Parathyroid adenoma (tissue), 2 donors: ENCODE measurements at regions not wholly inside any gene's neighbourhood (a gene's known extent, or its start where the extent isn't known, plus 50 kb on each side); places are given as distances from the start of the nearest gene placed in this dataset.

ENCODE experiments used
- H2AFZ ChIP-seq: fragments of 300-600 bp; sonication (generic); one replicate; pipeline ENCODE4 v1.7.0; 2017; ENCODE audit warnings: antibody characterized with exemption, mild to moderate bottlenecking
- H3K27ac ChIP-seq: fragments of 300-600 bp; sonication (generic); one replicate; pipeline ENCODE4 v1.7.0; 2017
- H3K27me3 ChIP-seq: fragments of 300-600 bp; sonication (generic); one replicate; pipeline ENCODE4 v1.7.0; 2017; ENCODE audit warnings: low read length; ENCODE audit not compliant: control insufficient read depth, insufficient read depth
- H3K36me3 ChIP-seq: fragments of 300-600 bp; sonication (generic); one replicate; pipeline ENCODE4 v1.7.0; 2017; ENCODE audit warnings: low read length; ENCODE audit not compliant: control insufficient read depth, insufficient read depth
- H3K4me1 ChIP-seq: fragments of 300-600 bp; sonication (generic); one replicate; pipeline ENCODE4 v1.7.0; 2017; ENCODE audit warnings: control low read depth
- H3K4me2 ChIP-seq: fragments of 300-600 bp; sonication (generic); one replicate; pipeline ENCODE4 v1.7.0; 2017; ENCODE audit warnings: low read length
- H3K4me3 ChIP-seq: fragments of 300-600 bp; sonication (generic); one replicate; pipeline ENCODE4 v1.7.0; 2017; ENCODE audit warnings: low read depth, low read length
- H3K79me2 ChIP-seq: fragments of 300-600 bp; sonication (generic); one replicate; pipeline ENCODE4 v1.7.0; 2017; ENCODE audit warnings: control low read depth
- H3K9ac ChIP-seq: fragments of 300-600 bp; sonication (generic); one replicate; pipeline ENCODE4 v1.7.0; 2017; ENCODE audit warnings: mild to moderate bottlenecking
- H3K9me3 ChIP-seq: fragments of 300-600 bp; sonication (generic); one replicate; pipeline ENCODE4 v1.7.0; 2017; ENCODE audit warnings: low read length; ENCODE audit not compliant: control insufficient read depth
- TF ChIP-seq, protein P1 (sequence below): fragments of 300-600 bp; sonication (generic); IDR thresholded peaks from one replicate; pipeline ENCODE4 v1.7.0; 2017; ENCODE audit warnings: antibody characterized with exemption, mild to moderate bottlenecking
- donor health status: primary hyperparathyroidism.

DNA sequence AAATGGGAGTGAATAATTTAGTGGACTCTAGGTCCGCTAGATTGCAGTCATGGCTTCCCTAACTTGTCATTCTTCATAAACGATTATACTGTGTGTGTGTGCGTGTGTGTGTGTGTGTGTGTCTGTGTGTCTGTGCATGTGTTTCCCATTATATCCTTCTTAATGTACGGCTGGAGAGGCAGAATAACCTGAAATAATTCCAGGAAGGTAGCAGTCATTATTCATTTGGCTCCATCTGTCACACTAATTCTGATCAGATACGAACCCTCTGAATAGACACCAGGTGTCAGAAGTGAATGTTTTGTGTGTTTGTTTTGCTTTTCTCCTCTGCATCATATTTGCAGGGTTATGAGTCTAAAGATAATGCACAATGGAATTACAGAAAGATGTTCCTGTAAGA lies 372.9 kb downstream of the DOK5 start:
- TF ChIP-seq, protein P1, sequence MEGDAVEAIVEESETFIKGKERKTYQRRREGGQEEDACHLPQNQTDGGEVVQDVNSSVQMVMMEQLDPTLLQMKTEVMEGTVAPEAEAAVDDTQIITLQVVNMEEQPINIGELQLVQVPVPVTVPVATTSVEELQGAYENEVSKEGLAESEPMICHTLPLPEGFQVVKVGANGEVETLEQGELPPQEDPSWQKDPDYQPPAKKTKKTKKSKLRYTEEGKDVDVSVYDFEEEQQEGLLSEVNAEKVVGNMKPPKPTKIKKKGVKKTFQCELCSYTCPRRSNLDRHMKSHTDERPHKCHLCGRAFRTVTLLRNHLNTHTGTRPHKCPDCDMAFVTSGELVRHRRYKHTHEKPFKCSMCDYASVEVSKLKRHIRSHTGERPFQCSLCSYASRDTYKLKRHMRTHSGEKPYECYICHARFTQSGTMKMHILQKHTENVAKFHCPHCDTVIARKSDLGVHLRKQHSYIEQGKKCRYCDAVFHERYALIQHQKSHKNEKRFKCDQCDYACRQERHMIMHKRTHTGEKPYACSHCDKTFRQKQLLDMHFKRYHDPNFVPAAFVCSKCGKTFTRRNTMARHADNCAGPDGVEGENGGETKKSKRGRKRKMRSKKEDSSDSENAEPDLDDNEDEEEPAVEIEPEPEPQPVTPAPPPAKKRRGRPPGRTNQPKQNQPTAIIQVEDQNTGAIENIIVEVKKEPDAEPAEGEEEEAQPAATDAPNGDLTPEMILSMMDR = no peak
- Histone ChIP-seq H3K4me3 (no peak overlapping the region), H3K4me1 (no peaks in the 10 kb centered on the region), H2AFZ (no peak overlapping the region), H3K9me3 (no peaks in the 10 kb centered on the region), H3K36me3 (no peaks in the 10 kb centered on the region), H3K27ac (no peak overlapping the region), H3K4me2 (no peak overlapping the region), H3K27me3 (no peaks in the 10 kb centered on the region), H3K9ac (no peak overlapping the region), H3K79me2 (no peaks in the 10 kb centered on the region)

DNA sequence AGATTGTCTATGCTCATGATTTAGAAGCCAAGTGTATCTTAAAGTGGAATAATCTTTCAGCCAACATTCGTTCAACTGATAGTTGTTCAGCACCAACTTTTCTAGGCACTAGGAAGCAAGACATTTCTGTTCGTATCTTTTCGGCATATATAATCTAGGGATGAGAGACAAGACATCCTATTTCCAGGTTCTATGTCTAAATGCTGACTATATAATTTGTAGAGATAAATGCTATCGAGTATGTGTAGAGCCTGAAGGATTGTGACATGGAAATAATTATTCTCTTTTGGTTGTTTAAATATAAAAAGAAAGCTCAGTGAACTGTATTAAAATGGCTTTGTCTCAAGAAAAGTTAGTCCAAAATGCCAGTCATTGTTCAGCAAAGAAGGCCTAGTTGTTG lies 371.6 kb downstream of the DOK5 start:
- no peaks in the 10 kb centered on the region for H3K9me3 ChIP-seq
- no peaks in the 10 kb centered on the region for H3K4me1 ChIP-seq
- H3K27me3 ChIP-seq = no peaks in the 10 kb centered on the region
- H3K4me3 ChIP-seq = no peak overlapping the region
- H2AFZ ChIP-seq = no peak overlapping the region
- H3K36me3 ChIP-seq = no peaks in the 10 kb centered on the region
- H3K9ac ChIP-seq = no peak overlapping the region
- H3K27ac ChIP-seq = no peak overlapping the region
- no peak overlapping the region for H3K4me2 ChIP-seq
- TF ChIP-seq, protein P1 = no peak
- no peaks in the 10 kb centered on the region for H3K79me2 ChIP-seq

DNA sequence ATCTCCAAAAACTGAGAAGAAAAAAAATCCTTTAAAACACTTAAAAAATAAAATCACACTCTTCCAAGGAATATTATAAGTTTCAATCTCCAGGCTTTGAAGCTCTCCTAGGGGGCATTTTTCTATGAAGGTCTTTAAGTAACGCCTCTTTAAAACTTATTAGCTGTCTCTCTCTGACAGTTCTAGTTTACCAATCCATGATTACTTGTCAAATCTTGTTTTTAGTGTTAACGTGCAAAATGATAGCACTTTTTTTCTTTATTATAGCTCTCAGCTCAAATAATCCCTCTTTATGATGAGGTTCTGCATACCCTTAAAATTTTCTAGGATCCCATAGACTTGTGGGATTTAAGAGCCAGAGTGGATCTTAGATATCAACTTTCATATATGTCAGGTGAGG lies 369.0 kb downstream of the DOK5 start:
- no peak overlapping the region for H3K4me2 ChIP-seq

DNA sequence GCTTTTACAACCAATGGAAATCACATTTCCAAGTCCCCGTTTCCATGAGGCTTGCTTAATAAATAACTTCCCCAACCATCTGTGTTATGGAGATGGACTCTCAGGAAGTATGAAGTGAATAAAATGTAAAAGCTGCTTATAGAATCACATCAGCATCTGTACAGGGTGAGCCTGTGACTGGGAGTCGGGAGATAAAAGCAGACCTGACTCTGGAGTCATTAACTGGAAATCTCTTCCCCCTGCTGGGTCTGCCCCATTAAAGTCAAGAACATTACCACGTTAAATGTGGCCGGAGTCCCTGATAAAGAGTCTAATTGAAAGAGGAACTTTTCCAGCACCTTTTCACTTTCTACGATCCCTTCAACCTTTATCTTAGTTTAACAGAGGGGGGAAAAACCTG lies 368.5 kb downstream of the DOK5 start:
- H3K9me3 ChIP-seq = no peaks in the 10 kb centered on the region
- no peak overlapping the region for H3K27ac ChIP-seq
- no peaks in the 10 kb centered on the region for H3K27me3 ChIP-seq
- TF ChIP-seq, protein P1 = no peak
- no peak overlapping the region for H3K4me2 ChIP-seq
- H3K79me2 ChIP-seq = no peaks in the 10 kb centered on the region
- no peak overlapping the region for H2AFZ ChIP-seq
- no peak overlapping the region for H3K9ac ChIP-seq
- no peaks in the 10 kb centered on the region for H3K36me3 ChIP-seq
- no peaks in the 10 kb centered on the region for H3K4me1 ChIP-seq
- no peak overlapping the region for H3K4me3 ChIP-seq

More for the DNA sequence above, 369.0 kb downstream of the DOK5 start:
- H3K4me1 ChIP-seq = no peaks in the 10 kb centered on the region
- TF ChIP-seq, protein P1 = no peak
- H3K27ac ChIP-seq = no peak overlapping the region
- H3K36me3 ChIP-seq = no peaks in the 10 kb centered on the region
- H3K9me3 ChIP-seq = no peaks in the 10 kb centered on the region
- no peak overlapping the region for H3K9ac ChIP-seq
- no peak overlapping the region for H2AFZ ChIP-seq
- no peak overlapping the region for H3K4me3 ChIP-seq
- H3K27me3 ChIP-seq = no peaks in the 10 kb centered on the region
- no peaks in the 10 kb centered on the region for H3K79me2 ChIP-seq

DNA sequence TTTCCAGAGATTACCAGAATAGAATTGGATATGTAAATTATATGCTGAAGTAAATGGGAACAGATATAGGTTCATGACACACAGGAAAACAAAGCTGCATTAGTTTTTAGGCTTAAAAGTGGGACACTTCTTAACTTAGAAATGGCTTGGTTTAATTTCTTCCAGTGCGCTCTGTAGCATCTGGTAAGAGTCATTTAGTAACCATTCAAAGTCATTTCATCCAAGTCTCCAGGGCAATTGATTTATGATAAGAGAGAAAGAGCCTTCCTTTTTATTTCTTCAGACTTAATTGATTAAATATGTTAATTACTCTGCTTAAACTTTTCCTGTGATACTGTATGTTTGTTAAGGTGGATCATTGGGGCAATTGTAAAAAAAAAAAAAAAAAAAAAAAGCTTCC lies 368.0 kb downstream of the DOK5 start:
- Histone ChIP-seq H3K4me3 (no peak overlapping the region), H3K9me3 (no peaks in the 10 kb centered on the region), H3K27ac (no peak overlapping the region), H3K9ac (no peak overlapping the region), H3K79me2 (no peaks in the 10 kb centered on the region), H3K4me2 (no peak overlapping the region), H3K4me1 (no peaks in the 10 kb centered on the region), H3K27me3 (no peaks in the 10 kb centered on the region), H2AFZ (no peak overlapping the region), H3K36me3 (no peaks in the 10 kb centered on the region)
- TF ChIP-seq, protein P1 = no peak
